ENCODE measurements at regions not wholly inside any gene's neighbourhood (a gene's known extent, or its start where the extent isn't known, plus 50 kb on each side); places are given as distances from the start of the nearest gene placed in this dataset.

- Mint-ChIP-seq H3K27ac (no peak overlapping the region), H3K27me3 (ENCODE audit: low read depth) (no peaks in the 10 kb centered on the region), H3K4me1 (no peaks in the 10 kb centered on the region), H3K36me3 (no peaks in the 10 kb centered on the region), H3K4me3 (no peak overlapping the region), H3K9me3 (no peaks in the 10 kb centered on the region)
- DNase-seq (ENCODE audit: low spot score in 2 of 2, unreplicated experiment in 2 of 2) = no peak
- TF ChIP-seq CTCF (IDR thresholded peaks at IDR 0.05; ENCODE audit: unreplicated experiment) = no peak
Measured at GRCh38 chr4:133524369-133524768, 375.3 kb downstream of the PCDH10 start.

DNA sequence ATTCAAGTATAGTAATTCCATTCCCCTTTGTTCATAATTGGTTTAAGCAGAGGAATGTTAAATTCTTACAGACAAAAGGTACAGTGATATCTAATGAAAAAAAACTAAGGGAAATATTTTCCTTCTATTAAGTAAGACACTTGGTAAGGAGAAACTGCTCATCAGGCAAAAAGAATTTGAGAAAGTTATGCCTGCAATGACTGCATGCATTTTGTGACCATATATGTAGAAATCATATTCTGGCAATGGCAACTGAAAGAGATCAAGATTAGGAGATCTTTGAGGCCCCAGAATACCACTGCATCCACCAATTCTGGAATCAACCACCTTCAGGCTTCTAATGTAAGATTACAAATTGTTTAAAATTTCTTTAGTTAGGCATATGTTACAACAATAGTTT is 364.8 kb downstream of the PCDH10 start:
- H3K27ac Mint-ChIP-seq = no peak overlapping the region
- H3K36me3 Mint-ChIP-seq = peaks cover 7% of the 10 kb centered on the region
- no peak for TF ChIP-seq CTCF (IDR thresholded peaks at IDR 0.05; ENCODE audit: unreplicated experiment)
- no peak overlapping the region for H3K4me3 Mint-ChIP-seq
- H3K27me3 Mint-ChIP-seq (ENCODE audit: low read depth) = no peaks in the 10 kb centered on the region
- H3K4me1 Mint-ChIP-seq = no peaks in the 10 kb centered on the region
- no peak for DNase-seq (ENCODE audit: low spot score in 2 of 2, unreplicated experiment in 2 of 2)
- peaks cover 31% of the 10 kb centered on the region for H3K9me3 Mint-ChIP-seq

DNA sequence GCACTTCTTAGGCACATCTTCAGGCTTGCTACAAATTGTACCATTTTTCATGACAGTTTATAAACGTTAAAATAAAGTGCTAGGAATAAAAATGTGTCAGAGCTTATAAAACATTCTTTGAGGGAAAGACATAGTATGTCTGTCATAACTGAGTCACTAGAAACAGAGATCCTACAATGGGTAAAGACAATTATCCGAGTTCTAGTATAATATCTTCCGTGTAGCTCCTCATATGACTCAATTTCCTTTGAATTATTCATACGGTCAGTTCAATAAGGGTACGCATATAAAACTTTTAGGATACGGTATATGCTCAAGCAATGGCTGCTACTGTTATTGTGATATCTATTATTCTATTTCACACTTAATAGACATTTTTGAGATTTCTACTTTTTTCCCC is 349.1 kb downstream of the PCDH10 start:
- Mint-ChIP-seq H3K27me3 (ENCODE audit: low read depth) (no peaks in the 10 kb centered on the region), H3K9me3 (peaks cover 4% of the 10 kb centered on the region), H3K4me3 (no peak overlapping the region), H3K4me1 (no peaks in the 10 kb centered on the region), H3K27ac (no peak overlapping the region), H3K36me3 (no peaks in the 10 kb centered on the region)
- DNase-seq (ENCODE audit: low spot score in 2 of 2, unreplicated experiment in 2 of 2) = no peak
- no peak for TF ChIP-seq CTCF (IDR thresholded peaks at IDR 0.05; ENCODE audit: unreplicated experiment)

- Mint-ChIP-seq H3K9me3 (no peaks in the 10 kb centered on the region), H3K4me1 (no peaks in the 10 kb centered on the region), H3K36me3 (no peaks in the 10 kb centered on the region), H3K4me3 (no peak overlapping the region), H3K27me3 (ENCODE audit: low read depth) (no peaks in the 10 kb centered on the region), H3K27ac (no peak overlapping the region)
- no peak for DNase-seq (ENCODE audit: low spot score in 2 of 2, unreplicated experiment in 2 of 2)
- TF ChIP-seq CTCF (IDR thresholded peaks at IDR 0.05; ENCODE audit: unreplicated experiment) = no peak
Measured at GRCh38 chr4:133493776-133494175, 344.7 kb downstream of the PCDH10 start.

GRCh38 chr4:133493241-133493640 is 344.1 kb downstream of the PCDH10 start:
- Mint-ChIP-seq H3K27ac (no peak overlapping the region), H3K27me3 (ENCODE audit: low read depth) (no peaks in the 10 kb centered on the region), H3K9me3 (no peaks in the 10 kb centered on the region), H3K4me3 (no peak overlapping the region), H3K4me1 (no peaks in the 10 kb centered on the region), H3K36me3 (no peaks in the 10 kb centered on the region)
- TF ChIP-seq CTCF (IDR thresholded peaks at IDR 0.05; ENCODE audit: unreplicated experiment) = no peak
- DNase-seq (ENCODE audit: low spot score in 2 of 2, unreplicated experiment in 2 of 2) = no peak

- Mint-ChIP-seq H3K27me3 (ENCODE audit: low read depth) (no peaks in the 10 kb centered on the region), H3K4me1 (no peaks in the 10 kb centered on the region), H3K27ac (no peak overlapping the region), H3K36me3 (no peaks in the 10 kb centered on the region), H3K9me3 (peaks cover 11% of the 10 kb centered on the region), H3K4me3 (no peak overlapping the region)
- DNase-seq (ENCODE audit: low spot score in 2 of 2, unreplicated experiment in 2 of 2) = no peak
- no peak for TF ChIP-seq CTCF (IDR thresholded peaks at IDR 0.05; ENCODE audit: unreplicated experiment)
Measured at GRCh38 chr4:133484287-133484686, 335.2 kb downstream of the PCDH10 start.

Data from mesothelial cell of epicardium (in vitro differentiated cells).